CD4-positive, CD25-positive, alpha-beta regulatory T cell (primary cell): ENCODE measurements at regions not wholly inside any gene's neighbourhood (a gene's known extent, or its start where the extent isn't known, plus 50 kb on each side); places are given as distances from the start of the nearest gene placed in this dataset.

Experiments
- ATAC-seq, 2 donors: fragments of 150-1000 bp; cut with Tn5 transposase; one replicate each; pipeline ENCODE4 v1.10.0; 2021; ENCODE audit warnings: low read depth in 2 of 2, moderate number of reproducible peaks in 2 of 2, moderate library complexity in 1 of 2
- DNase-seq, 3 donors: peaks; one replicate each; pipeline versions ENCODE4 v3.0.0 to v3.0.0-alpha.2; 2012 to 2022; ENCODE audit warnings: mixed read lengths in 1 of 3
- H3K27ac ChIP-seq: one replicate; pipeline ENCODE4 v1.7.0; 2013; ENCODE audit warnings: mild to moderate bottlenecking, low read length; ENCODE audit not compliant: insufficient read depth, poor library complexity, severe bottlenecking
- H3K27me3 ChIP-seq: one replicate; pipeline ENCODE4 v1.7.0; 2013; ENCODE audit warnings: low read length; ENCODE audit not compliant: control insufficient read depth, insufficient read depth
- H3K36me3 ChIP-seq: one replicate; pipeline ENCODE4 v1.7.0; 2013; ENCODE audit warnings: mild to moderate bottlenecking, low read length, moderate library complexity; ENCODE audit not compliant: control insufficient read depth, insufficient read depth
- H3K4me1 ChIP-seq: 2 replicates; pipeline ENCODE4 v1.7.0; 2013; ENCODE audit warnings: mild to moderate bottlenecking, low read length; ENCODE audit not compliant: insufficient read depth, control insufficient read depth, poor library complexity, severe bottlenecking
- H3K4me3 ChIP-seq: one replicate; pipeline ENCODE4 v1.7.0; 2013; ENCODE audit warnings: low read depth, mild to moderate bottlenecking, low read length, moderate library complexity
- H3K9me3 ChIP-seq, 2 experiments: 1 replicate in 1 of 2; 2 replicates in 1 of 2; pipeline ENCODE4 v1.7.0; 2013; ENCODE audit warnings: low read length in 2 of 2, mild to moderate bottlenecking in 1 of 2, moderate library complexity in 1 of 2; ENCODE audit not compliant: control insufficient read depth in 2 of 2
- H3K27ac Mint-ChIP-seq, 3 donors: one replicate each; pipeline ENCODE4 v1.8.0; 2020 to 2022; ENCODE audit warnings: mild to moderate bottlenecking in 3 of 3, mixed read lengths in 3 of 3, moderate library complexity in 2 of 3
- H3K27me3 Mint-ChIP-seq: one replicate; pipeline ENCODE4 v1.8.0; 2022; ENCODE audit warnings: mild to moderate bottlenecking, mixed read lengths
- H3K36me3 Mint-ChIP-seq: one replicate; pipeline ENCODE4 v1.8.0; 2020; ENCODE audit warnings: mixed read lengths
- H3K4me1 Mint-ChIP-seq, 4 donors: one replicate each; pipeline ENCODE4 v1.8.0; 2020 to 2022; ENCODE audit warnings: mixed read lengths in 4 of 4, mild to moderate bottlenecking in 1 of 4
- H3K4me3 Mint-ChIP-seq, 4 donors: one replicate each; pipeline ENCODE4 v1.8.0; 2020 to 2022; ENCODE audit warnings: mild to moderate bottlenecking in 4 of 4, mixed read lengths in 4 of 4, moderate library complexity in 3 of 4
- H3K9me3 Mint-ChIP-seq, 7 donors: one replicate each; pipeline ENCODE4 v1.8.0; 2020 to 2022; ENCODE audit warnings: mixed read lengths in 7 of 7, mild to moderate bottlenecking in 3 of 7, moderate library complexity in 2 of 7

GRCh38 chr1:189656628-189657530 is 820.8 kb downstream of the BRINP3 start:
- H3K27me3 ChIP-seq, result no peaks in the 10 kb centered on the region
- no peaks in the 10 kb centered on the region for H3K36me3 ChIP-seq
- DNase-seq (no peak), ATAC-seq (no peak)
- Mint-ChIP-seq H3K36me3 (no peaks in the 10 kb centered on the region), H3K9me3 (peaks cover 0 to 19% (median 3%) of the 10 kb centered on the region in 7 donors), H3K4me1 (no peaks in the 10 kb centered on the region), H3K4me3 (no peak overlapping the region), H3K27me3 (no peaks in the 10 kb centered on the region), H3K27ac (no peak overlapping the region)
- H3K4me3 ChIP-seq, result no peak overlapping the region
- no peak overlapping the region for H3K27ac ChIP-seq
- no peaks in the 10 kb centered on the region for H3K4me1 ChIP-seq
- no peaks in the 10 kb centered on the region for H3K9me3 ChIP-seq

- Histone ChIP-seq H3K36me3 (no peaks in the 10 kb centered on the region), H3K4me1 (no peaks in the 10 kb centered on the region), H3K9me3 (no peaks in the 10 kb centered on the region), H3K27me3 (no peaks in the 10 kb centered on the region), H3K27ac (no peak overlapping the region), H3K4me3 (no peak overlapping the region)
- no peak for DNase-seq
- Mint-ChIP-seq H3K36me3 (no peaks in the 10 kb centered on the region), H3K9me3 (peaks cover 0 to 23% (median 4%) of the 10 kb centered on the region in 7 donors), H3K27me3 (no peaks in the 10 kb centered on the region), H3K4me1 (no peaks in the 10 kb centered on the region), H3K27ac (no peak overlapping the region), H3K4me3 (no peak overlapping the region)
- no peak for ATAC-seq
These were observed 819.9 kb downstream of the BRINP3 start for GRCh38 chr1:189657715-189658114.

- ATAC-seq (no peak), DNase-seq (no peak)
- peaks cover 0 to 19% (median 4%) of the 10 kb centered on the region in 7 donors for H3K9me3 Mint-ChIP-seq
- Histone ChIP-seq H3K36me3 (no peaks in the 10 kb centered on the region), H3K4me1 (no peaks in the 10 kb centered on the region), H3K9me3 (no peaks in the 10 kb centered on the region), H3K27ac (no peak overlapping the region), H3K4me3 (no peak overlapping the region), H3K27me3 (no peaks in the 10 kb centered on the region)
- H3K4me3 Mint-ChIP-seq, result no peak overlapping the region
- no peaks in the 10 kb centered on the region for H3K27me3 Mint-ChIP-seq
- H3K36me3 Mint-ChIP-seq, result no peaks in the 10 kb centered on the region
- H3K4me1 Mint-ChIP-seq, result no peaks in the 10 kb centered on the region
- H3K27ac Mint-ChIP-seq, result no peak overlapping the region
These were observed 819.3 kb downstream of the BRINP3 start for GRCh38 chr1:189658381-189658780.

- no peak overlapping the region for H3K4me3 Mint-ChIP-seq
These were observed 817.9 kb downstream of the BRINP3 start for GRCh38 chr1:189659731-189660130.

GRCh38 chr1:189662190-189662589 is 815.5 kb downstream of the BRINP3 start:
- H3K9me3 Mint-ChIP-seq, result peaks cover 0 to 19% (median 7%) of the 10 kb centered on the region in 7 donors
- no peaks in the 10 kb centered on the region for H3K36me3 Mint-ChIP-seq
- no peaks in the 10 kb centered on the region for H3K4me1 ChIP-seq
- no peaks in the 10 kb centered on the region for H3K27me3 Mint-ChIP-seq
- H3K9me3 ChIP-seq, result no peaks in the 10 kb centered on the region
- H3K27me3 ChIP-seq, result no peaks in the 10 kb centered on the region
- peaks cover 0 to 8% (median 0%) of the 10 kb centered on the region in 4 donors for H3K4me1 Mint-ChIP-seq
- H3K27ac Mint-ChIP-seq, result no peak overlapping the region
- H3K4me3 ChIP-seq, result no peak overlapping the region
- H3K36me3 ChIP-seq, result no peaks in the 10 kb centered on the region
- no peak overlapping the region for H3K27ac ChIP-seq
- ATAC-seq (no peak), DNase-seq (no peak)
- H3K4me3 Mint-ChIP-seq, result no peak overlapping the region

More at GRCh38 chr1:189659731-189660130, 817.9 kb downstream of the BRINP3 start:
- H3K4me1 ChIP-seq, result no peaks in the 10 kb centered on the region
- H3K27me3 Mint-ChIP-seq, result no peaks in the 10 kb centered on the region
- no peak for DNase-seq
- no peak overlapping the region for H3K4me3 ChIP-seq
- H3K27me3 ChIP-seq, result no peaks in the 10 kb centered on the region
- no peak overlapping the region for H3K27ac ChIP-seq
- H3K9me3 Mint-ChIP-seq, result peaks cover 0 to 12% (median 4%) of the 10 kb centered on the region in 7 donors
- no peaks in the 10 kb centered on the region for H3K4me1 Mint-ChIP-seq
- H3K36me3 Mint-ChIP-seq, result no peaks in the 10 kb centered on the region
- ATAC-seq, result no peak
- no peak overlapping the region for H3K27ac Mint-ChIP-seq
- H3K9me3 ChIP-seq, result no peaks in the 10 kb centered on the region
- no peaks in the 10 kb centered on the region for H3K36me3 ChIP-seq

GRCh38 chr1:189669846-189670245 is 807.8 kb downstream of the BRINP3 start:
- Histone ChIP-seq H3K4me1 (no peaks in the 10 kb centered on the region), H3K9me3 (no peaks in the 10 kb centered on the region), H3K27ac (no peak overlapping the region), H3K4me3 (no peak overlapping the region), H3K27me3 (no peaks in the 10 kb centered on the region), H3K36me3 (no peaks in the 10 kb centered on the region)
- Mint-ChIP-seq H3K4me1 (peaks cover 0 to 8% (median 0%) of the 10 kb centered on the region in 4 donors), H3K27me3 (no peaks in the 10 kb centered on the region), H3K27ac (no peak overlapping the region), H3K9me3 (peaks cover 1 to 22% (median 9%) of the 10 kb centered on the region in 7 donors), H3K4me3 (no peak overlapping the region), H3K36me3 (no peaks in the 10 kb centered on the region)
- no peak for DNase-seq
- ATAC-seq, result no peak

GRCh38 chr1:189673217-189673616 is 804.4 kb downstream of the BRINP3 start:
- Mint-ChIP-seq H3K4me3 (no peak overlapping the region), H3K9me3 (peaks cover 0 to 16% (median 7%) of the 10 kb centered on the region in 7 donors), H3K27me3 (no peaks in the 10 kb centered on the region), H3K27ac (no peak overlapping the region), H3K4me1 (no peaks in the 10 kb centered on the region), H3K36me3 (no peaks in the 10 kb centered on the region)
- Histone ChIP-seq H3K27ac (no peak overlapping the region), H3K4me3 (no peak overlapping the region), H3K9me3 (peaks cover 0 to 3% of the 10 kb centered on the region in 2 experiments), H3K4me1 (no peaks in the 10 kb centered on the region), H3K36me3 (no peaks in the 10 kb centered on the region), H3K27me3 (no peaks in the 10 kb centered on the region)
- ATAC-seq (no peak), DNase-seq (no peak)
